Endothelial cell of umbilical vein (primary cell): ENCODE measurements at regions not wholly inside any gene's neighbourhood (a gene's known extent, or its start where the extent isn't known, plus 50 kb on each side); places are given as distances from the start of the nearest gene placed in this dataset.

Experiments used
- BruUV-seq: library from RNA; stranded (reverse); fragments of 400-500 nt; replicated peaks from 2 replicates; lab custom pipeline; 2021; lab: Mats Ljungman, UMichigan
- CTCF ChIA-PET: fragments of 300-600, 350-600 bp; sonication (Branson Sonifier 250); formaldehyde crosslinking; loops from one replicate; lab custom pipeline; 2021; ENCODE audit warnings: antibody characterized with exemption, inconsistent platforms; lab: Charles Lee
- POLR2A ChIA-PET: fragments of 300-600, 350-600 bp; sonication (Branson Sonifier 250); formaldehyde crosslinking; loops from one replicate; lab custom pipeline; 2021; ENCODE audit warnings: antibody characterized with exemption, inconsistent platforms; lab: Charles Lee
- DNase-seq: peaks from one replicate; pipeline ENCODE4 v3.0.0-alpha.2; 2011; ENCODE audit warnings: low read depth, low spot score
- FAIRE-seq: peaks from 2 replicates; lab custom pipeline; 2011; peaks lifted over from hg19 to GRCh38; lab: Jason Lieb, UNC
- H2AFZ ChIP-seq: 2 replicates; pipeline ENCODE4 v1.6.0; 2012; ENCODE audit warnings: low read depth, low read length, control low read depth, inconsistent platforms
- H3K27ac ChIP-seq: 2 replicates; pipeline ENCODE4 v1.5.1; 2011; ENCODE audit warnings: low read depth, mild to moderate bottlenecking, control low read depth, low read length, moderate library complexity; ENCODE audit not compliant: insufficient read depth
- H3K27me3 ChIP-seq, 2 experiments: 2 replicates each; pipeline versions ENCODE4 v1.6.0 to v1.6.1; 2011; ENCODE audit warnings: low read length in 2 of 2, mixed read lengths in 1 of 2; ENCODE audit not compliant: control insufficient read depth in 2 of 2, insufficient read depth in 2 of 2
- H3K36me3 ChIP-seq, 2 experiments: 2 replicates in 1 of 2; 3 replicates in 1 of 2; pipeline ENCODE4 v1.5.1; 2011; ENCODE audit warnings: low read length in 2 of 2, mild to moderate bottlenecking in 1 of 2, moderate library complexity in 1 of 2; ENCODE audit not compliant: control insufficient read depth in 2 of 2, insufficient read depth in 2 of 2; ENCODE audit errors: extremely low read depth in 1 of 2
- H3K4me1 ChIP-seq: 3 replicates; pipeline ENCODE4 v1.5.1; 2011; ENCODE audit warnings: mild to moderate bottlenecking, low read length; ENCODE audit not compliant: control insufficient read depth, insufficient read depth; ENCODE audit errors: extremely low read depth
- H3K4me2 ChIP-seq: 2 replicates; pipeline ENCODE4 v1.6.1; 2011; ENCODE audit warnings: low read length, control low read depth, mixed read lengths; ENCODE audit not compliant: insufficient read depth
- H3K4me3 ChIP-seq, 3 experiments: fragments of 200-600 bp in 1 of 3; sonication (generic), shearing (Covaris generic) in 1 of 3; replicated peaks in 1 of 3; 2 replicates each; pipeline ENCODE4 v1.5.1; 2011 to 2016; ENCODE audit warnings: control low read depth in 3 of 3, low read length in 3 of 3, mild to moderate bottlenecking in 2 of 3, inconsistent platforms in 1 of 3, low read depth in 1 of 3, moderate library complexity in 1 of 3; ENCODE audit not compliant: insufficient read depth in 1 of 3
- H3K79me2 ChIP-seq: 2 replicates; pipeline ENCODE4 v1.6.0; 2012; ENCODE audit warnings: low read length, inconsistent platforms; ENCODE audit not compliant: control insufficient read depth, insufficient read depth
- H3K9ac ChIP-seq: replicated peaks from 2 replicates; pipeline ENCODE3; 2011; ENCODE audit warnings: low read length, control low read depth; ENCODE audit not compliant: insufficient read depth; ENCODE audit errors: extremely low read depth
- H3K9me1 ChIP-seq: replicated peaks from 3 replicates; pipeline ENCODE4 v1.6.0; 2011; ENCODE audit warnings: mild to moderate bottlenecking, low read length; ENCODE audit not compliant: control insufficient read depth, insufficient read depth; ENCODE audit errors: extremely low read depth
- H3K9me3 ChIP-seq: replicated peaks from 2 replicates; pipeline ENCODE4 v1.5.1; 2012; ENCODE audit warnings: low read length, inconsistent platforms; ENCODE audit not compliant: control insufficient read depth, insufficient read depth
- H4K20me1 ChIP-seq: replicated peaks from 2 replicates; pipeline ENCODE3; 2011; ENCODE audit warnings: mild to moderate bottlenecking, low read length; ENCODE audit not compliant: control insufficient read depth, insufficient read depth; ENCODE audit errors: extremely low read depth
- CTCF ChIP-seq, 2 donors: IDR thresholded peaks; 1 replicate in 1 of 2; 2 replicates in 1 of 2; pipeline ENCODE4 v1.5.1; 2011; ENCODE audit warnings: low read length in 2 of 2, mild to moderate bottlenecking in 2 of 2, moderate library complexity in 2 of 2, control low read depth in 1 of 2, inconsistent platforms in 1 of 2, low read depth in 1 of 2; ENCODE audit not compliant: insufficient read depth in 1 of 2; ENCODE audit errors: extremely low read depth in 1 of 2
- EZH2 ChIP-seq: IDR thresholded peaks from 2 replicates; pipeline ENCODE4 v1.6.1; 2012; ENCODE audit warnings: borderline replicate concordance, low read depth, mild to moderate bottlenecking, moderate library complexity, low read length, inconsistent platforms; ENCODE audit not compliant: severe bottlenecking
- FOS ChIP-seq: IDR thresholded peaks from 2 replicates; pipeline ENCODE4 v1.6.1; 2011; ENCODE audit warnings: mild to moderate bottlenecking, low read length, moderate library complexity, borderline replicate concordance; ENCODE audit not compliant: insufficient read depth
- GATA2 ChIP-seq: IDR thresholded peaks from 2 replicates; pipeline ENCODE4 v1.7.0; 2011; ENCODE audit warnings: low read depth, mild to moderate bottlenecking, moderate library complexity, mixed read lengths, low read length; ENCODE audit not compliant: insufficient read length, insufficient read depth
- JUN ChIP-seq: IDR thresholded peaks from 2 replicates; pipeline ENCODE4 v1.6.1; 2011; ENCODE audit warnings: borderline replicate concordance, low read depth; ENCODE audit not compliant: insufficient read length, insufficient read depth
- MYC ChIP-seq: IDR thresholded peaks from one replicate; pipeline ENCODE4 v1.6.1; 2011; ENCODE audit warnings: mild to moderate bottlenecking, low read depth, low read length
- POLR2A ChIP-seq: IDR thresholded peaks from 2 replicates; pipeline ENCODE4 v1.6.1; 2012; ENCODE audit warnings: low read depth, mild to moderate bottlenecking, control low read depth, low read length
- POLR2AphosphoS5 ChIP-seq: IDR thresholded peaks from 2 replicates; pipeline ENCODE4 v1.6.1; 2012; ENCODE audit warnings: low read depth, mild to moderate bottlenecking, control low read depth, low read length, moderate library complexity; ENCODE audit not compliant: insufficient read depth
- dilution Hi-C: fragments of 300-500 bp; cut with MboI; formaldehyde crosslinking; loops from one replicate; pipeline ENCODE4 v1.15.0; 2019; ENCODE audit warnings: low sequenced_read_pairs; ENCODE audit not compliant: extremely low pct_ligation_motif_present
- intact Hi-C: fragments of 100-400 bp; cut with micrococcal nuclease; formaldehyde crosslinking; loops from one replicate; pipeline ENCODE4 v1.10.0; 2022
- TF ChIP-seq, protein P1 (sequence below): IDR thresholded peaks from 2 replicates; pipeline ENCODE4 v1.6.1; 2011; ENCODE audit not compliant: insufficient read depth, insufficient read length

DNA sequence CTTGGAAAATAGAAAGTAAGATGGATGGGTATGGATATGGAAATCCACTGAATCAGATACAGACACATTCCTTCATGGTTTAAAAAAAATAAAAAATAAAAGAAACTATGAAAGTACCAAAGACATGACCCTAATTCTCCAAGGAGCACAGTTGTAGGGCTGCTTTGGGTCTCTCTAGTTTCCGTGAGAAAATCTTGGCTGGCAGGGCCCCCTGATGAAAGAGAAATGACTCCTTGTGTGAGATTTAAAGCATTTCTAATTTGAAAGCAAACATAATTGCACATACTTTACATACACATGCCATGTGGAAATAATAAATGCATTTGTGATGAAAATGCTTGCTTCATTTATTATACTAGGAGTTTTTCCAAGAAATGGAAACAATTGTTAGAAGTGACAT lies 593.9 kb upstream of the BTBD3 start:
- ChIA-PET CTCF (no interaction called here), POLR2A (no interaction called here)
- Histone ChIP-seq H3K27me3 (no peaks in the 10 kb centered on the region), H3K9me1 (no peaks in the 10 kb centered on the region), H3K4me1 (no peaks in the 10 kb centered on the region), H3K4me3 (no peak overlapping the region), H3K9ac (no peak overlapping the region), H3K4me2 (no peak overlapping the region), H3K79me2 (no peaks in the 10 kb centered on the region), H3K9me3 (no peaks in the 10 kb centered on the region), H2AFZ (no peak overlapping the region), H3K27ac (no peak overlapping the region), H4K20me1 (no peaks in the 10 kb centered on the region), H3K36me3 (no peaks in the 10 kb centered on the region)
- dilution Hi-C loops (no loop called here), intact Hi-C loops (no loop called here)
- no peak for DNase-seq
- TF ChIP-seq POLR2AphosphoS5 = no peak
- TF ChIP-seq MYC = no peak
- TF ChIP-seq, protein P1, sequence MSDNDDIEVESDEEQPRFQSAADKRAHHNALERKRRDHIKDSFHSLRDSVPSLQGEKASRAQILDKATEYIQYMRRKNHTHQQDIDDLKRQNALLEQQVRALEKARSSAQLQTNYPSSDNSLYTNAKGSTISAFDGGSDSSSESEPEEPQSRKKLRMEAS = no peak
- no peak for TF ChIP-seq GATA2
- no peak for TF ChIP-seq FOS
- TF ChIP-seq JUN = no peak
- no peak for TF ChIP-seq EZH2
- TF ChIP-seq CTCF (IDR thresholded peaks at IDR 0.05; ENCODE audit: extremely low read depth in 1 of 2, insufficient read depth in 1 of 2, low read depth in 1 of 2, low read length in 2 of 2) = no peak
- no peak for TF ChIP-seq POLR2A
- BruUV-seq = no TSS peak
- FAIRE-seq = no peak
